ENCODE measurements at regions not wholly inside any gene's neighbourhood (a gene's known extent, or its start where the extent isn't known, plus 50 kb on each side); places are given as distances from the start of the nearest gene placed in this dataset.

DNA sequence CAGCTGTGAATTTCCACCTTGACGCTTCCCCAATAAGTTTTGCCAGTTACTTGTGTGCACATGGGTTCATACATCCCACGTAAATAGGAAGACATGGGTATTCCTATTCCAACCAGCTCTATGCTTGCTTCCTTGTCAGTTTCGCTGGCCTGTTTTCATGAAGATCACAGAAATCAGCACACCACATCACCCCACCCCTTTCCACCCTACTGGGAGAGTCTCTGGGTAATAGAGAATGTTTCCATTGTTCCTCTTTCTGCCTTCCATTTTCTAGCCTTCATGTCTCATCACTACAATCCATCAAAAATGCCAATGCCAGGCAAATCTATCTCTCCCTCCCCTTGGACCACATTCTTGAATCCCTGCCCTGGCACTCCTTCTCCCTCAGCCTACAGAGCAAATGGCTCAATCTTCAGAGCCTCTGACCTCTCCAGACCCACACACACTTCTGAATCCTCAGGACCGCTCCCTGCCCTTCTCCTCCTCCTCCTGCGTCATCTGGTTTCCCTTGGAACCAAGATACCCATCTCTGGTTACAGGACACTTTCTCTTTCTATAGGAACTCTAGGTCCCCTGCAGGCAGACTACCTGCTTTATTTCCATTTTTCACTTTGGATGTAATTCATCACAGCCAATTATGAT is 323.3 kb downstream of the DHX15 start:
- H3K27ac Mint-ChIP-seq (ENCODE audit: unreplicated experiment) = no peak overlapping the region

DNA sequence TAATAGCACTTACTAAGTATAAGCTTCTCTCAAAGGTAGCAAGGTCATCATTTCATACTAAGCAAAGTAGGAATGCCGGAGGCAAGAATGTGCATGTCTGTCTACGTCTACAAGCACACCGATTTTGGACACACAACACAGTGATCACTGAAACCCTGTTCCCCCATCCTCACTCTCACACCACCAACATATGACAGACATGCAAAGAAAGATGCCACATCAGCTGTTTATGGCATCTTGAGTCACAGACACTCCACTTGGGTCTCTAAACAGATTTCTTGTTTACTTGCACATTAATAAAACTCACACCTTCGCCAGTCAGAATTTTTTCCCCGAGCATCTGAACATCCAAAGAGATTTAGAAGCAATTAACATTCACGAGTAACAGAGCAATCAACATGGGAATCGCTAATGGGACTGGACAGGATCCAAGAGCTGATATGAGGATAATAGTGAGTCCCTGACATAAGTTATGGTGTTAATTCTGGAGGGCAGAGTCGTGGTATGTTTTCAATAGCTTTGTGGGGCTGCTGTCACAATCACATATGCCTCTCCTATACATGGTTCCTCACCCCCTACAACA is 324.1 kb downstream of the DHX15 start:
- H3K27ac Mint-ChIP-seq (ENCODE audit: unreplicated experiment) = no peak overlapping the region
- H3K27me3 Mint-ChIP-seq (ENCODE audit: low read depth) = no peaks in the 10 kb centered on the region
- TF ChIP-seq, protein P1, sequence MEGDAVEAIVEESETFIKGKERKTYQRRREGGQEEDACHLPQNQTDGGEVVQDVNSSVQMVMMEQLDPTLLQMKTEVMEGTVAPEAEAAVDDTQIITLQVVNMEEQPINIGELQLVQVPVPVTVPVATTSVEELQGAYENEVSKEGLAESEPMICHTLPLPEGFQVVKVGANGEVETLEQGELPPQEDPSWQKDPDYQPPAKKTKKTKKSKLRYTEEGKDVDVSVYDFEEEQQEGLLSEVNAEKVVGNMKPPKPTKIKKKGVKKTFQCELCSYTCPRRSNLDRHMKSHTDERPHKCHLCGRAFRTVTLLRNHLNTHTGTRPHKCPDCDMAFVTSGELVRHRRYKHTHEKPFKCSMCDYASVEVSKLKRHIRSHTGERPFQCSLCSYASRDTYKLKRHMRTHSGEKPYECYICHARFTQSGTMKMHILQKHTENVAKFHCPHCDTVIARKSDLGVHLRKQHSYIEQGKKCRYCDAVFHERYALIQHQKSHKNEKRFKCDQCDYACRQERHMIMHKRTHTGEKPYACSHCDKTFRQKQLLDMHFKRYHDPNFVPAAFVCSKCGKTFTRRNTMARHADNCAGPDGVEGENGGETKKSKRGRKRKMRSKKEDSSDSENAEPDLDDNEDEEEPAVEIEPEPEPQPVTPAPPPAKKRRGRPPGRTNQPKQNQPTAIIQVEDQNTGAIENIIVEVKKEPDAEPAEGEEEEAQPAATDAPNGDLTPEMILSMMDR (conservative IDR thresholded peaks at IDR 0.05) = no peak
- no peaks in the 10 kb centered on the region for H3K9me3 Mint-ChIP-seq
- H3K36me3 Mint-ChIP-seq (ENCODE audit: low read depth) = no peaks in the 10 kb centered on the region
- no peak overlapping the region for H3K4me3 Mint-ChIP-seq
- no peak for DNase-seq (ENCODE audit: low read depth, low spot score)
- peaks cover 5% of the 10 kb centered on the region for H3K4me1 Mint-ChIP-seq

More for the DNA sequence above, 323.3 kb downstream of the DHX15 start:
- Mint-ChIP-seq H3K27me3 (ENCODE audit: low read depth) (peaks cover 2% of the 10 kb centered on the region), H3K4me3 (no peak overlapping the region), H3K36me3 (ENCODE audit: low read depth) (no peaks in the 10 kb centered on the region), H3K4me1 (peaks cover 5% of the 10 kb centered on the region), H3K9me3 (no peaks in the 10 kb centered on the region)
- TF ChIP-seq, protein P1 (conservative IDR thresholded peaks at IDR 0.05) = no peak
- no peak for DNase-seq (ENCODE audit: low read depth, low spot score)

DNA sequence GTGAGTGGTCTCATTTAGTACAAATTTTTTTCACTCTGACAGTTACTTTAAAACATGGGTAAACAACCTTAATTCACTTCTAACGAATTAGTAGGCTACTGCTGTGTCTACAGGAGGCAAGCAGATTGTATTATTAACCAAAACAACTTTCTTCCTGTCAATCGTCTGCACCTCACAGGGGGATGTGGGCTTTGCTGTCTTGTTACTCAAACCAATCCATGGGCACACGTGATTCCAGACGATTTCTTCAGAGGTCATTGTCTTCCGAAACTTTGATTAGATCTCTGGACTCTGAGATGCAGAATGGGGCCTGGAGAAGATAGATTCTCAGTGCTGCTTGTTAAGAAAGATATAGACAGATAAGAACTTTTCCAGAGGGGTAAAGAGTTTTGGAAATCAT is 327.8 kb downstream of the DHX15 start:
- Mint-ChIP-seq H3K4me3 (no peak overlapping the region), H3K36me3 (ENCODE audit: low read depth) (no peaks in the 10 kb centered on the region), H3K4me1 (peaks cover 9% of the 10 kb centered on the region), H3K27ac (ENCODE audit: unreplicated experiment) (no peak overlapping the region), H3K27me3 (ENCODE audit: low read depth) (no peaks in the 10 kb centered on the region), H3K9me3 (no peaks in the 10 kb centered on the region)
- TF ChIP-seq, protein P1 (conservative IDR thresholded peaks at IDR 0.05) = no peak
- no peak for DNase-seq (ENCODE audit: low read depth, low spot score)

DNA sequence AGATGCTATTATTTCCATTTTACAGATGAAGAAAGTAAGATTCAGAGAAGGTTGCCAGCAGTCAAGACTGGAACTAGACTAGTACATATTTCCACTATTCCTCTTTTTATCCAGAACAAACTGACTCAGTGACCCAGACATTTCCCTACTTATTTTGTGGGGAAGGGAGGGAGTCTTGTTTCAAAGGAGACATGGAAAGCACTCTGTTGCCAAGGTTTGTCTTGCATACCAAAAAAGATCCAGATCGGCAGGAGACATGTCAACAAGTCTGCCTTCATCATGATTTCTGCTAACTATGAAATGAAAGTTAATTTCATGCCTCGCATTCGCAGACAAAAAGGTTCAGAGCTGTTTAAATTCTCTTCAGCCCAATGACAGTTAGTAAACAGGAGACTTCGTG is 328.3 kb downstream of the DHX15 start:
- DNase-seq (ENCODE audit: low read depth, low spot score) = no peak
- H3K4me3 Mint-ChIP-seq = no peak overlapping the region

DNA sequence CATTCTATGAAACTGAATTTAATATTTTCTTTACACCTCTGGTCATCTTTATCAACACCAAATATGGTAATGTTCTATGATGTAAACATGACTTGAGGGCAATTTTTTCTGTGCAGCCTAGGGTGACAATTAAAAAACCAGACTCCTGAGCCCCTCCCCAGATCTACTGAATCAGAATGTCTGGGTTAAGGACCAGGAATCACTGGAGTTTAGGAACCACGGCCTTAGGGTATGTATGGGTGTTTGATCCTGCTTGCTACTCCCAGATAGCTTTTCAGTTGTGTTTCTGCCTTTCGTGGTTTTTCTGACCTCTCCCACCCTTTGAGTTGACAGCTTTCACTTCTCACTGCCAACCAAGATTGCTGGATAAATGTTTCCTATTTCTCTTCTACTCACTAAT is 332.2 kb downstream of the DHX15 start:
- DNase-seq (ENCODE audit: low read depth, low spot score) = no peak
- Mint-ChIP-seq H3K27me3 (ENCODE audit: low read depth) (no peaks in the 10 kb centered on the region), H3K4me1 (peaks cover 7% of the 10 kb centered on the region), H3K9me3 (no peaks in the 10 kb centered on the region), H3K4me3 (no peak overlapping the region), H3K36me3 (ENCODE audit: low read depth) (no peaks in the 10 kb centered on the region), H3K27ac (ENCODE audit: unreplicated experiment) (no peak overlapping the region)
- TF ChIP-seq, protein P1 (conservative IDR thresholded peaks at IDR 0.05) = no peak

More for the DNA sequence above, 328.3 kb downstream of the DHX15 start:
- TF ChIP-seq, protein P1 (conservative IDR thresholded peaks at IDR 0.05) = no peak
- H3K9me3 Mint-ChIP-seq = no peaks in the 10 kb centered on the region
- H3K27me3 Mint-ChIP-seq (ENCODE audit: low read depth) = no peaks in the 10 kb centered on the region
- H3K36me3 Mint-ChIP-seq (ENCODE audit: low read depth) = no peaks in the 10 kb centered on the region
- no peak overlapping the region for H3K27ac Mint-ChIP-seq (ENCODE audit: unreplicated experiment)
- peaks cover 7% of the 10 kb centered on the region for H3K4me1 Mint-ChIP-seq
